ENCODE measurements at regions not wholly inside any gene's neighbourhood (a gene's known extent, or its start where the extent isn't known, plus 50 kb on each side); places are given as distances from the start of the nearest gene placed in this dataset.

DNA sequence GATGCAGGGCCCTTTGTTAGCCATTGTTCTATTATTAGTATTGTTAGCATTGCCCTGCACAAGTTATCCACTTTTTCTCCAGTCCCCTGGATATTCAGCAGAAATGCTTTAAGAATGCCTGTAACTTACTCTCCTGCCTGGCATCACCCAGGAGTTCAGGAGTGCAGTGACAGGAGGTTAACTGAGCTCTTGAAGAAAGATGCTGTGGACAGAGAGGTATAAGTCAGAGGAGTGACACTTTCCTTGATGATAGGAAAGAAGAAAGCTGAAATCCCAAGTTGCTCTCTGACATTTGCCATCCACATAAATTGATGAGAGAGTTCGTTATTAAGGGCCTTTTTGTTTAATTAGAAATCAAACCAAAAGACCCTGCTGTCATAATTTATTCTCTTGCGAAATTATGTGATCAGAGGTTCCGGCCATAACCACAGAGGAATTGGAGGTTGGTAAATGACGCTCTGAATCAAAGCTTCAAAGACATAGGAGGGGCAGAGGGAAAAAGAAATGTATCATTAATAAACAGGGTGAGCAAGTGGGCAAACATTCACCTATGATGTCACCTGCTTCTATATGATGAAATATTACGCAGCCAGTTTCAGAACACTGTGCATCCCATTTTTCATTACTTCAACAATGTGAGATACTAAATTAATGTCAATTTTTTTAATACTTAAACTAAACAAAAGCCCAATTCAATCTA, 230.2 kb upstream of the JADE1 start:
- TF ChIP-seq, protein P1, sequence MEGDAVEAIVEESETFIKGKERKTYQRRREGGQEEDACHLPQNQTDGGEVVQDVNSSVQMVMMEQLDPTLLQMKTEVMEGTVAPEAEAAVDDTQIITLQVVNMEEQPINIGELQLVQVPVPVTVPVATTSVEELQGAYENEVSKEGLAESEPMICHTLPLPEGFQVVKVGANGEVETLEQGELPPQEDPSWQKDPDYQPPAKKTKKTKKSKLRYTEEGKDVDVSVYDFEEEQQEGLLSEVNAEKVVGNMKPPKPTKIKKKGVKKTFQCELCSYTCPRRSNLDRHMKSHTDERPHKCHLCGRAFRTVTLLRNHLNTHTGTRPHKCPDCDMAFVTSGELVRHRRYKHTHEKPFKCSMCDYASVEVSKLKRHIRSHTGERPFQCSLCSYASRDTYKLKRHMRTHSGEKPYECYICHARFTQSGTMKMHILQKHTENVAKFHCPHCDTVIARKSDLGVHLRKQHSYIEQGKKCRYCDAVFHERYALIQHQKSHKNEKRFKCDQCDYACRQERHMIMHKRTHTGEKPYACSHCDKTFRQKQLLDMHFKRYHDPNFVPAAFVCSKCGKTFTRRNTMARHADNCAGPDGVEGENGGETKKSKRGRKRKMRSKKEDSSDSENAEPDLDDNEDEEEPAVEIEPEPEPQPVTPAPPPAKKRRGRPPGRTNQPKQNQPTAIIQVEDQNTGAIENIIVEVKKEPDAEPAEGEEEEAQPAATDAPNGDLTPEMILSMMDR (IDR thresholded peaks at IDR 0.05), result no peak
- TF ChIP-seq POLR2A (IDR thresholded peaks at IDR 0.05), result no peak

All from esophagus squamous epithelium (tissue), 4 donors.